Fibroblast of skin of back (primary cell): ENCODE measurements at regions not wholly inside any gene's neighbourhood (a gene's known extent, or its start where the extent isn't known, plus 50 kb on each side); places are given as distances from the start of the nearest gene placed in this dataset.

Experiments
- DNase-seq: peaks from one replicate; pipeline ENCODE4 v3.0.0-alpha.2; 2013

GRCh38 chr1:201710632-201711597 lies 118.0 kb upstream of the IPO9 start:
- DNase-seq = peak; percentile 54

- DNase-seq = peak; percentile 68
These were observed 117.1 kb upstream of the IPO9 start for GRCh38 chr1:201711811-201712210.

- DNase-seq = no peak
These were observed 116.4 kb upstream of the IPO9 start for GRCh38 chr1:201712387-201713085.

GRCh38 chr1:201713086-201713810 lies 115.7 kb upstream of the IPO9 start:
- DNase-seq = peak; percentile 100

GRCh38 chr1:201714542-201715329 lies 114.2 kb upstream of the IPO9 start:
- peak; percentile 100 for DNase-seq

- DNase-seq = no peak
These were observed 113.6 kb upstream of the IPO9 start for GRCh38 chr1:201715351-201715750.

GRCh38 chr1:201715801-201716741 lies 112.9 kb upstream of the IPO9 start:
- DNase-seq = no peak

- no peak for DNase-seq
These were observed 112.2 kb upstream of the IPO9 start for GRCh38 chr1:201716742-201717135.

DNA sequence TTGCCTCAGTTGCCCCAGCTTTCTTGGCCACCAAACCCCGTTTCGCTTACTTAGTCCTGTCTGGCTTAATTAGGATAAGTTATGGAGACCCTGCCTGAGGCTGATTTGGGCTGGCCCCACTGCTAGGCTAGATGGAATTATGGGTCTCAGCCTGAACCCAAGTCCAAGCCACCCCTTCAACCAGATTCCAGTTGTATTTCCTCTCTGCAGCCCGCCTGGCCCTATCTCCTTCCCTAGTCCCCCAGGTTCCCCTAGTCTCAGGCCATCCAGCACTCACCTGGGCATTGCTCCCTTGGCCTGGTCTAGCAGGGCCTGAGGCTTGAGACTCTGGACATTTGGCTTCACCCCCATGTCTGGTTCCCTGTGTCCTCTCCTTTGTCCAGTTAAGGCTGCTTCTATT lies 111.7 kb upstream of the IPO9 start:
- no peak for DNase-seq

- DNase-seq = no peak
These were observed 110.4 kb upstream of the IPO9 start for GRCh38 chr1:201718346-201719202.

GRCh38 chr1:201719812-201720521 lies 109.0 kb upstream of the IPO9 start:
- DNase-seq = peak; percentile 80

DNA sequence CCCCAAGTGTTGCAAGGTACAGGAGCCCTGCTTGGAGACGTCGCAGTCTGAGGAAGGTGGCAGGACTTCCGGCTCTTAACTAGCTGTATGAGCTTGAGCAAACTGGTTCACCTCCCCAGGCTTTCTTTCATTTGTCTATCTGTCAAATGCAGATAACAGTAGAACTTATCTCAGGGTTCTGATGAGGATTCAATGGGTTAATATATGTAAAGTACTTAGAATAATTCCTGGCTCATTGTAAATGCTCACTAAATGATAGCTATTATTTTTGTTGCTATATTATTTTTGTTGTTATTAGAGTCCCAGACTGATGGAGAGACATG lies 108.5 kb upstream of the IPO9 start:
- no peak for DNase-seq

DNA sequence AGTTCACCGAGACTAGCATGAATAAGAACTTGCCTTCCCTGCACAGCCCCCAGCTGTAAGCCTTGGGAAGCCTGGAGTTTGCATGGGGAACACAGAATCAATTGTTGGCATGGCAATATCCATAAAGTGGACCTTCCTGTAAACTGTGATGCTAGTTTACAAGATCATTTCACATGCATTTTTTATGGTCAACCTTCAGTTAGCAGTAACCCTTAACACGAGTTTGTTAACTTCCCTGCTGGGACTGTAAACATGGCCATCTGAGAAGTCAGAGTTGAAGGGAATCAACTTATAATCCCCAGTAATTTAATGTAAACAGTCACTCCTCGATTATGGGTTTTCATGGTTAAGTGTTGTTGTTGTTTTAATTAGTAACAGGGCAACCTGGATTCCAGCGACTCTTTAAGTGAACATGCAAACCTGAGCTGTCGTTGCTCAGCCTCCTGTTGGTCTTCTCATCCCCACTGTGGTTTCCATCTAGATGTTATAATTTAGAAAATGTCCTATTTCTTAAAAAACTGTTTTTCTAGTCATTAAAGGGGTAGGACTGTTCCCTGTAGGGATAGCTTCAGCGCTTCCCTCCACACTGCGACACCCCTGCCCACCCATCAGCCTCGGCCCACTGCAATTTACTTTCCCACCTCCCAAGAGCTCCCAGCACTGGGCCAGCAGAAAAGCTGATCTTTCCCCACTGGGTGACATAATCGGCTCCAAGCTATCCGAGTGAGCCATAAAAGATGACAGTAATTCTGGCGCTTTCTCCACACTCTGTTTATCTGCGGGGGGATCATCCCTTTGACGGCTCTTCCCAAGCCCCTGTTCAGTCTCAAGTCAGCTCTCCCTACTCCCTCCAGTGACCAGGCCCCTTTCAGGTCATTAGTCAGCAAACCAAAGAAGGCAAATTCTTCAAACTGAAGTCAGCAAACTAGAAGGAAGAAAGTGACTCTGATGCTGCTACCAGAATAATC lies 107.6 kb upstream of the IPO9 start:
- peak; percentile 90 for DNase-seq

DNA sequence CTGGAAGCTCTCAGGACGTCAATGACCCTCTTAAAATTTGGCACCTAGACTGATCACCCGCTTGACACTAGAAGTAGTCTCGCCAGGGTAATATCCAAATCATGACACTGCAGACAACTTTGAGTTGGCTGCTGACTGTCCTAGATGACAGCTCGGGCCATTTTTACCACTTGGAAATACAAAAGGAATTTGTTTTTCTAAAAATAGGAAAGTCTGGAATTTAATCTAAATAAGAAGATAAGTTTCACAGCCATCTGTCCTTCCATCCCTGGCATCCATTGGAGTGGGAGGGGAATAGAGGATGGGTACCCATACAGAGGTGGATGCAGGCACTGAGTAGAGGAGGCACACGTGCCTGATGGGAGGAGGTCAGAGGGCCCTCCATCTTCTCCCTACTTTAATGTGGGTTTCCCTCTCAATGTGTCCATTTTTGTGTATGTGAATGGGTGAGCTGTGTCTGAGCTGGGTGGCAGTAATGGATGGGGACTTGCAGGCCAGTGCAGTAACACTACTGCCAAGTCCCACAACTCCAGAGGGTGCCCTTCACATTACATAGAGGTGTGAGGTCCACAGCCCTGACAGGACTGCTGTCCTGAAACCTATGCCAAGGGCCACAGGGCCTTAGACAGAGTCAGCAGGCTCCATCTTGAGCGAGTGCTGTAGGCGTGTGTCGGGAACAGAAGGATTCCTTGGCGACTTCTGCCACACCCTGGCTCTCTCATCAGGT lies 104.8 kb upstream of the IPO9 start:
- peak; percentile 70 for DNase-seq

- no peak for DNase-seq
These were observed 104.2 kb upstream of the IPO9 start for GRCh38 chr1:201724766-201725118.

- peak; percentile 51 for DNase-seq
These were observed 102.3 kb upstream of the IPO9 start for GRCh38 chr1:201726700-201727099.

- no peak for DNase-seq
These were observed 100.2 kb upstream of the IPO9 start for GRCh38 chr1:201728731-201729130.
